ENCODE measurements at regions not wholly inside any gene's neighbourhood (a gene's known extent, or its start where the extent isn't known, plus 50 kb on each side); places are given as distances from the start of the nearest gene placed in this dataset.

DNA sequence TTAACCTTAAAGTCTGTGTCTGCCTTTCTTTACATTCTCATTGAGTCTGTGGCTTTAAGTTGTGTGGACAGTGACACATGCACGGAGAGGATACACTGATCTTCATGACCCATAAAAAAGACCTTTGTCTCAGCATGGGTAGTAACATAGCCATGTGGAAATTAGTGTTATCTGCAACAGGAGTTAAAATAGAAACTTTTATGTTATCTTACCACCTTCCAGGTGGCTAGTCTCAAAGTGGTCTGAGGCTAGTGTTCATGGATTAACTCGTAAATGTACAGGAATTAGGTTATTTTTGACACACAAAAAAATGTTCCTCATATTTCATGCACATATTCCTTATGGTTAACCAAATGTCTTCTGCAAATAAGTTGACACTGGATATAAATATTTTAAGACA is 607.0 kb downstream of the ISL1 start:
- no peak overlapping the region for H3K27ac ChIP-seq (ENCODE audit: low read length)
- no peak for TF ChIP-seq SMC3 (conservative IDR thresholded peaks at IDR 0.05; ENCODE audit: poor library complexity)
- no peaks in the 10 kb centered on the region for H3K9me2 ChIP-seq (ENCODE audit: insufficient read depth, low read length)
- H3K27me3 ChIP-seq (ENCODE audit: insufficient read depth, low read depth, low read length) = no peaks in the 10 kb centered on the region
- H3K9me3 ChIP-seq (ENCODE audit: low read length) = no peaks in the 10 kb centered on the region
- no peak overlapping the region for H2AFZ ChIP-seq (ENCODE audit: low read depth, low read length)
- no peaks in the 10 kb centered on the region for H3K79me2 ChIP-seq (replicated peaks; ENCODE audit: insufficient read depth, low read length)
- no peak overlapping the region for H3K4me2 ChIP-seq (ENCODE audit: low read length)
- no peak overlapping the region for H3K9ac ChIP-seq (ENCODE audit: low read length)
- H4K20me1 ChIP-seq (ENCODE audit: insufficient read depth) = no peaks in the 10 kb centered on the region
- no peaks in the 10 kb centered on the region for H3K36me3 ChIP-seq (ENCODE audit: insufficient read depth, low read length)
- H3K4me3 ChIP-seq (ENCODE audit: low read length) = no peak overlapping the region
- H3F3A ChIP-seq (ENCODE audit: insufficient read depth, low read length, poor library complexity, severe bottlenecking) = no peaks in the 10 kb centered on the region

- no peak overlapping the region for H2AFZ ChIP-seq (ENCODE audit: low read depth, low read length)
- no peaks in the 10 kb centered on the region for H3K36me3 ChIP-seq (ENCODE audit: insufficient read depth, low read length)
- H3K27me3 ChIP-seq (ENCODE audit: insufficient read depth, low read depth, low read length) = no peaks in the 10 kb centered on the region
- H4K20me1 ChIP-seq (ENCODE audit: insufficient read depth) = no peaks in the 10 kb centered on the region
- no peak overlapping the region for H3K4me3 ChIP-seq (ENCODE audit: low read length)
- H3K9me3 ChIP-seq (ENCODE audit: low read length) = no peaks in the 10 kb centered on the region
- no peak overlapping the region for H3K9ac ChIP-seq (ENCODE audit: low read length)
- no peak overlapping the region for H3K27ac ChIP-seq (ENCODE audit: low read length)
- H3F3A ChIP-seq (ENCODE audit: insufficient read depth, low read length, poor library complexity, severe bottlenecking) = no peaks in the 10 kb centered on the region
- no peak for TF ChIP-seq SMC3 (conservative IDR thresholded peaks at IDR 0.05; ENCODE audit: poor library complexity)
- no peak for TF ChIP-seq REST (IDR thresholded peaks at IDR 0.05; ENCODE audit: borderline replicate concordance)
- no peak for TF ChIP-seq RAD21 (conservative IDR thresholded peaks at IDR 0.05)
- TF ChIP-seq POLR2AphosphoS5 (IDR thresholded peaks at IDR 0.05) = no peak
- no peak for TF ChIP-seq TAF1 (IDR thresholded peaks at IDR 0.05; ENCODE audit: low read depth)
- no peak for TF ChIP-seq MXI1 (conservative IDR thresholded peaks at IDR 0.05; ENCODE audit: poor library complexity, severe bottlenecking)
- TF ChIP-seq, protein P1, sequence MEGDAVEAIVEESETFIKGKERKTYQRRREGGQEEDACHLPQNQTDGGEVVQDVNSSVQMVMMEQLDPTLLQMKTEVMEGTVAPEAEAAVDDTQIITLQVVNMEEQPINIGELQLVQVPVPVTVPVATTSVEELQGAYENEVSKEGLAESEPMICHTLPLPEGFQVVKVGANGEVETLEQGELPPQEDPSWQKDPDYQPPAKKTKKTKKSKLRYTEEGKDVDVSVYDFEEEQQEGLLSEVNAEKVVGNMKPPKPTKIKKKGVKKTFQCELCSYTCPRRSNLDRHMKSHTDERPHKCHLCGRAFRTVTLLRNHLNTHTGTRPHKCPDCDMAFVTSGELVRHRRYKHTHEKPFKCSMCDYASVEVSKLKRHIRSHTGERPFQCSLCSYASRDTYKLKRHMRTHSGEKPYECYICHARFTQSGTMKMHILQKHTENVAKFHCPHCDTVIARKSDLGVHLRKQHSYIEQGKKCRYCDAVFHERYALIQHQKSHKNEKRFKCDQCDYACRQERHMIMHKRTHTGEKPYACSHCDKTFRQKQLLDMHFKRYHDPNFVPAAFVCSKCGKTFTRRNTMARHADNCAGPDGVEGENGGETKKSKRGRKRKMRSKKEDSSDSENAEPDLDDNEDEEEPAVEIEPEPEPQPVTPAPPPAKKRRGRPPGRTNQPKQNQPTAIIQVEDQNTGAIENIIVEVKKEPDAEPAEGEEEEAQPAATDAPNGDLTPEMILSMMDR (IDR thresholded peaks at IDR 0.05; ENCODE audit: poor library complexity, severe bottlenecking) = no peak
- TF ChIP-seq EP300 (conservative IDR thresholded peaks at IDR 0.05; ENCODE audit: poor library complexity, severe bottlenecking) = no peak
- no peak for TF ChIP-seq EZH2 (IDR thresholded peaks at IDR 0.05; ENCODE audit: borderline replicate concordance, insufficient read depth, low read length, poor library complexity, severe bottlenecking)
- H3K79me2 ChIP-seq (replicated peaks; ENCODE audit: insufficient read depth, low read length) = no peaks in the 10 kb centered on the region
- H3K4me2 ChIP-seq (ENCODE audit: low read length) = no peak overlapping the region
- H3K9me2 ChIP-seq (ENCODE audit: insufficient read depth, low read length) = no peaks in the 10 kb centered on the region
Measured at GRCh38 chr5:51990661-51991180, 607.5 kb downstream of the ISL1 start.

GRCh38 chr5:51991940-51992339 is 608.7 kb downstream of the ISL1 start:
- TF ChIP-seq EP300 (conservative IDR thresholded peaks at IDR 0.05; ENCODE audit: poor library complexity, severe bottlenecking) (no peak), EZH2 (IDR thresholded peaks at IDR 0.05; ENCODE audit: borderline replicate concordance, insufficient read depth, low read length, poor library complexity, severe bottlenecking) (no peak), REST (IDR thresholded peaks at IDR 0.05; ENCODE audit: borderline replicate concordance) (no peak), POLR2AphosphoS5 (IDR thresholded peaks at IDR 0.05) (no peak), MXI1 (conservative IDR thresholded peaks at IDR 0.05; ENCODE audit: poor library complexity, severe bottlenecking) (no peak), TAF1 (IDR thresholded peaks at IDR 0.05; ENCODE audit: low read depth) (no peak), SMC3 (conservative IDR thresholded peaks at IDR 0.05; ENCODE audit: poor library complexity) (no peak), RAD21 (conservative IDR thresholded peaks at IDR 0.05) (no peak)
- TF ChIP-seq, protein P1 (IDR thresholded peaks at IDR 0.05; ENCODE audit: poor library complexity, severe bottlenecking) = no peak
- H3K36me3 ChIP-seq (ENCODE audit: insufficient read depth, low read length) = no peaks in the 10 kb centered on the region
- H3K9me3 ChIP-seq (ENCODE audit: low read length) = no peaks in the 10 kb centered on the region
- no peaks in the 10 kb centered on the region for H3F3A ChIP-seq (ENCODE audit: insufficient read depth, low read length, poor library complexity, severe bottlenecking)
- no peaks in the 10 kb centered on the region for H4K20me1 ChIP-seq (ENCODE audit: insufficient read depth)
- H3K9me2 ChIP-seq (ENCODE audit: insufficient read depth, low read length) = no peaks in the 10 kb centered on the region
- H3K4me2 ChIP-seq (ENCODE audit: low read length) = no peak overlapping the region
- no peak overlapping the region for H2AFZ ChIP-seq (ENCODE audit: low read depth, low read length)
- H3K9ac ChIP-seq (ENCODE audit: low read length) = no peak overlapping the region
- no peak overlapping the region for H3K27ac ChIP-seq (ENCODE audit: low read length)
- H3K27me3 ChIP-seq (ENCODE audit: insufficient read depth, low read depth, low read length) = no peaks in the 10 kb centered on the region
- H3K4me3 ChIP-seq (ENCODE audit: low read length) = no peak overlapping the region
- H3K79me2 ChIP-seq (replicated peaks; ENCODE audit: insufficient read depth, low read length) = no peaks in the 10 kb centered on the region
